HCT116 (cell line): ENCODE measurements at regions not wholly inside any gene's neighbourhood (a gene's known extent, or its start where the extent isn't known, plus 50 kb on each side); places are given as distances from the start of the nearest gene placed in this dataset.

Source experiments
- ATAC-seq: fragments of 200-7000 bp; cut with Tn5 transposase; 2 replicates; pipeline ENCODE4 v1.9.1; 2020; ENCODE audit warnings: mild to moderate bottlenecking, moderate library complexity
- BruUV-seq: library from RNA; stranded (reverse); fragments of 400-500 nt; replicated peaks from 2 replicates; lab custom pipeline; 2021; lab: Mats Ljungman, UMichigan
- CTCF ChIA-PET: fragments of 300-600 bp; sonication (Branson Sonifier 250); formaldehyde crosslinking; loops from one replicate; lab custom pipeline; 2021; ENCODE audit warnings: antibody characterized with exemption; lab: Charles Lee
- POLR2A ChIA-PET: fragments of 300-600, 350-600 bp; sonication (Branson Sonifier 250); formaldehyde crosslinking; loops from one replicate; lab custom pipeline; 2021; ENCODE audit warnings: antibody characterized with exemption; lab: Charles Lee
- RAD21 ChIA-PET, 2 experiments: fragments of 300-600 bp; sonication (Branson Sonifier 250); formaldehyde crosslinking; loops; one replicate each; lab custom pipeline; 2023; ENCODE audit warnings: low total read pairs in 2 of 2; ENCODE audit not compliant: uncharacterized antibody in 2 of 2, unreplicated experiment in 2 of 2, low non-redundant PET in 1 of 2; lab: Charles Lee
- DNase-seq: peaks from one replicate; pipeline ENCODE4 v3.0.0-alpha.2; 2010; ENCODE audit warnings: low read depth, low spot score
- H2AFZ ChIP-seq: fragments of 200-600 bp; shearing (Covaris generic), sonication (generic); 2 replicates; pipeline ENCODE4 v1.6.1; 2017; ENCODE audit warnings: low read depth, mixed run types, mixed read lengths, antibody characterized with exemption, low read length; ENCODE audit not compliant: poor library complexity, severe bottlenecking
- H3K27ac ChIP-seq: 2 replicates; pipeline ENCODE4 v1.5.1; 2012; ENCODE audit warnings: low read depth, low read length
- H3K27me3 ChIP-seq: fragments of 200-600 bp; sonication (generic); 2 replicates; pipeline ENCODE4 v1.6.1; 2016; ENCODE audit warnings: mixed run types, low read length, mixed read lengths; ENCODE audit not compliant: insufficient read depth
- H3K36me3 ChIP-seq, 2 experiments: fragments of 200-500 bp in 1 of 2; fragments of 200-600 bp in 1 of 2; sonication (Bioruptor generic) in 1 of 2; sonication (generic) in 1 of 2; 2 replicates each; pipeline versions ENCODE4 v1.5.1 to v1.6.1; 2014 to 2016; ENCODE audit warnings: low read length in 2 of 2, inconsistent platforms in 1 of 2, mixed read lengths in 1 of 2, mixed run types in 1 of 2; ENCODE audit not compliant: insufficient read depth in 2 of 2, control insufficient read depth in 1 of 2
- H3K4me1 ChIP-seq, 2 experiments: fragments of 200-600 bp in 1 of 2; sonication (generic) in 1 of 2; 2 replicates each; pipeline versions ENCODE4 v1.5.1 to v1.6.1; 2012 to 2017; ENCODE audit warnings: low read length in 2 of 2, inconsistent platforms in 1 of 2, mild to moderate bottlenecking in 1 of 2, mixed read lengths in 1 of 2, mixed run types in 1 of 2, moderate library complexity in 1 of 2; ENCODE audit not compliant: insufficient read depth in 2 of 2, control insufficient read depth in 1 of 2
- H3K4me2 ChIP-seq: fragments of 200-600 bp; sonication (generic); 2 replicates; pipeline ENCODE4 v1.6.1; 2017; ENCODE audit warnings: mixed run types, low read length, mixed read lengths
- H3K4me3 ChIP-seq, 2 experiments: fragments of 200-600 bp in 1 of 2; sonication (generic) in 1 of 2; replicated peaks in 1 of 2; 2 replicates each; pipeline ENCODE4 v1.5.1; 2011 to 2016; ENCODE audit warnings: low read length in 2 of 2, control low read depth in 1 of 2, low read depth in 1 of 2, mild to moderate bottlenecking in 1 of 2, mixed read lengths in 1 of 2, mixed run types in 1 of 2
- H3K79me2 ChIP-seq: fragments of 200-600 bp; sonication (generic); 2 replicates; pipeline ENCODE4 v1.6.1; 2017; ENCODE audit warnings: mild to moderate bottlenecking, mixed run types, low read length, moderate library complexity, mixed read lengths; ENCODE audit not compliant: insufficient read depth
- H3K9ac ChIP-seq: fragments of 200-600 bp; sonication (generic); 2 replicates; pipeline ENCODE4 v1.6.1; 2016; ENCODE audit warnings: low read length, mixed read lengths
- H3K9me2 ChIP-seq: fragments of 200-600 bp; sonication (generic), shearing (Covaris generic); 2 replicates; pipeline ENCODE4 v1.6.1; 2017; ENCODE audit warnings: mixed run types, mild to moderate bottlenecking, moderate library complexity; ENCODE audit not compliant: insufficient read depth
- H3K9me3 ChIP-seq, 2 experiments: fragments of 200-500 bp in 1 of 2; fragments of 200-600 bp in 1 of 2; sonication (Bioruptor generic) in 1 of 2; sonication (generic) in 1 of 2; 2 replicates each; pipeline ENCODE4 v1.6.1; 2014 to 2017; ENCODE audit warnings: low read length in 2 of 2, mixed read lengths in 2 of 2, inconsistent platforms in 1 of 2, low read depth in 1 of 2, mild to moderate bottlenecking in 1 of 2, mixed run types in 1 of 2, moderate library complexity in 1 of 2; ENCODE audit not compliant: control insufficient read depth in 1 of 2, insufficient read depth in 1 of 2
- H4K20me1 ChIP-seq: fragments of 200-600 bp; sonication (generic), shearing (Covaris generic); 2 replicates; pipeline ENCODE4 v1.6.1; 2017; ENCODE audit warnings: mixed run types, mild to moderate bottlenecking, moderate library complexity; ENCODE audit not compliant: insufficient read depth
- ATF3 ChIP-seq: IDR thresholded peaks from 2 replicates; pipeline ENCODE4 v1.6.1; 2012
- CBX3 ChIP-seq: IDR thresholded peaks from 2 replicates; pipeline ENCODE4 v1.6.1; 2012; ENCODE audit warnings: low read depth
- CEBPB ChIP-seq: IDR thresholded peaks from 2 replicates; pipeline ENCODE4 v1.6.1; 2012; ENCODE audit warnings: low read depth
- FOSL1 ChIP-seq: IDR thresholded peaks from 2 replicates; pipeline ENCODE4 v1.6.1; 2012; ENCODE audit warnings: low read depth
- JUND ChIP-seq: IDR thresholded peaks from 2 replicates; pipeline ENCODE4 v1.6.1; 2012
- POLR2A ChIP-seq: IDR thresholded peaks from 2 replicates; pipeline ENCODE4 v1.7.0; 2011; ENCODE audit warnings: borderline replicate concordance; ENCODE audit not compliant: insufficient read depth, insufficient read length; ENCODE audit errors: extremely low read depth
- RAD21 ChIP-seq: IDR thresholded peaks from 2 replicates; pipeline ENCODE4 v1.6.1; 2012; ENCODE audit warnings: low read depth, mild to moderate bottlenecking
- REST ChIP-seq: IDR thresholded peaks from 2 replicates; pipeline ENCODE4 v1.6.1; 2012; ENCODE audit warnings: low read depth
- SIN3A ChIP-seq: IDR thresholded peaks from 2 replicates; pipeline ENCODE4 v1.6.1; 2012; ENCODE audit warnings: low read depth
- SP1 ChIP-seq: IDR thresholded peaks from 2 replicates; pipeline ENCODE4 v1.6.1; 2012; ENCODE audit warnings: low read depth
- YY1 ChIP-seq: IDR thresholded peaks from 2 replicates; pipeline ENCODE4 v1.6.1; 2011; ENCODE audit warnings: low read length, low read depth, moderate library complexity, mild to moderate bottlenecking; ENCODE audit not compliant: insufficient replicate concordance; ENCODE audit errors: extremely low read depth
- intact Hi-C: fragments of 100-400 bp; cut with micrococcal nuclease; formaldehyde crosslinking; loops from 2 replicates; pipeline ENCODE4 v1.10.0; 2022
- TF ChIP-seq, protein P1 (sequence below), 3 experiments: fragments of 200-600 bp in 1 of 3; sonication (generic) in 1 of 3; IDR thresholded peaks in 2 of 3; conservative IDR thresholded peaks in 1 of 3; 2 replicates each; pipeline ENCODE4 v1.5.1; 2012 to 2017; ENCODE audit warnings: low read depth in 2 of 3, low read length in 2 of 3, antibody characterized with exemption in 1 of 3, borderline replicate concordance in 1 of 3, control low read depth in 1 of 3, mild to moderate bottlenecking in 1 of 3, mixed read lengths in 1 of 3, mixed run types in 1 of 3, moderate library complexity in 1 of 3; ENCODE audit not compliant: insufficient read depth in 1 of 3

DNA sequence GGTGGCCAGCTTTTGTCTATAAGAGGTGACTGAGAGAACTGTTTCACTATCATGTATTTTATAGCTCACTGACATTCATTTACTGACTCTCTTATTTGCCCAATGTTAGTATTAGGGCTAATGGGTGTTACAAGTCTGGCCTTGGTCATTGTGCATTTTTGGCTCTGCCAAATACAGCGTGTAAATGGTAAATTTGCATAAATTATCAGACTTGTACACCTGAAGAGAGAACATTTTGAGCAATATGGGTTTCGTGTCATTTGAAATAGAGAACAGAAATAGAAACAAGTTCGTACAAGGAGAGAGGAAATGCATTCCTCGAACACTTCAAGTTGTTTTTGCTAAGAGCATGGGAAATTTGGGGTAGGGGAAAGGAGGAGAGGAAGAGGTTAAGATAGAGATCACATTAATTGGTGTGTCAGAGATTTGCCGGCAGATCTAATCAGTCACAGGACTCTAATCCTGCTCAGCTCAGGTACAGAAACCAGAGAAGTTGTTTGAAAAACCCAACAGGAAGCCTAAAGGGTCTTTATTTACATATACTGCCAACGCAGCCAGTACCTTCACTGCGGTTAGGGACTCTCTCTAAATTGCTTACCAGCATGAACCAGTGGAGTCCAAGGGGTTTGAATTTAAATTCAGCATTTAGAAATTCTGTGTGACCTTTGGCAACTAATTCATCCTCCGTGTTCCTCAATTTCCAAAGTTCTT lies 261.5 kb downstream of the GPATCH2 start:
- Histone ChIP-seq H3K27ac (no peak overlapping the region), H3K9me2 (no peaks in the 10 kb centered on the region), H2AFZ (no peak overlapping the region), H3K4me3 (no peak overlapping the region), H3K27me3 (no peaks in the 10 kb centered on the region), H3K36me3 (no peaks in the 10 kb centered on the region), H3K9ac (no peak overlapping the region), H3K4me1 (no peaks in the 10 kb centered on the region), H4K20me1 (no peaks in the 10 kb centered on the region), H3K9me3 (no peaks in the 10 kb centered on the region), H3K79me2 (no peaks in the 10 kb centered on the region), H3K4me2 (no peak overlapping the region)
- DNase-seq (no peak), ATAC-seq (no peak)
- TF ChIP-seq POLR2A, result no peak
- no peak for TF ChIP-seq FOSL1
- TF ChIP-seq ATF3, result no peak
- TF ChIP-seq CBX3, result no peak
- TF ChIP-seq REST, result no peak
- no peak for TF ChIP-seq RAD21
- no peak for TF ChIP-seq SIN3A
- no peak for TF ChIP-seq JUND
- no peak for TF ChIP-seq YY1
- TF ChIP-seq, protein P1, sequence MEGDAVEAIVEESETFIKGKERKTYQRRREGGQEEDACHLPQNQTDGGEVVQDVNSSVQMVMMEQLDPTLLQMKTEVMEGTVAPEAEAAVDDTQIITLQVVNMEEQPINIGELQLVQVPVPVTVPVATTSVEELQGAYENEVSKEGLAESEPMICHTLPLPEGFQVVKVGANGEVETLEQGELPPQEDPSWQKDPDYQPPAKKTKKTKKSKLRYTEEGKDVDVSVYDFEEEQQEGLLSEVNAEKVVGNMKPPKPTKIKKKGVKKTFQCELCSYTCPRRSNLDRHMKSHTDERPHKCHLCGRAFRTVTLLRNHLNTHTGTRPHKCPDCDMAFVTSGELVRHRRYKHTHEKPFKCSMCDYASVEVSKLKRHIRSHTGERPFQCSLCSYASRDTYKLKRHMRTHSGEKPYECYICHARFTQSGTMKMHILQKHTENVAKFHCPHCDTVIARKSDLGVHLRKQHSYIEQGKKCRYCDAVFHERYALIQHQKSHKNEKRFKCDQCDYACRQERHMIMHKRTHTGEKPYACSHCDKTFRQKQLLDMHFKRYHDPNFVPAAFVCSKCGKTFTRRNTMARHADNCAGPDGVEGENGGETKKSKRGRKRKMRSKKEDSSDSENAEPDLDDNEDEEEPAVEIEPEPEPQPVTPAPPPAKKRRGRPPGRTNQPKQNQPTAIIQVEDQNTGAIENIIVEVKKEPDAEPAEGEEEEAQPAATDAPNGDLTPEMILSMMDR (IDR thresholded peaks at IDR 0.05 in 2 of 3, conservative IDR thresholded peaks at IDR 0.05 in 1 of 3; ENCODE audit: borderline replicate concordance in 1 of 3, insufficient read depth in 1 of 3, low read depth in 2 of 3, low read length in 2 of 3), result no peak
- TF ChIP-seq SP1, result no peak
- TF ChIP-seq CEBPB, result no peak
- BruUV-seq, result no TSS peak
- ChIA-PET RAD21 (no interaction called here), CTCF (no interaction called here), POLR2A (no interaction called here)
- intact Hi-C loops, result no loop called here
